ENCODE measurements at regions not wholly inside any gene's neighbourhood (a gene's known extent, or its start where the extent isn't known, plus 50 kb on each side); places are given as distances from the start of the nearest gene placed in this dataset.
A peak's percentile ranks its signal among the peaks of the same experiment; 100 is the strongest.
"Not testable (repeated sequence)": the region's sequence is repeated elsewhere in the genome, so short reads cannot be mapped to it uniquely, and the experiment has no call there.

- H3K4me3 Mint-ChIP-seq = no peak overlapping the region
- peaks cover 2% of the 10 kb centered on the region for H3K36me3 Mint-ChIP-seq
- H3K27ac Mint-ChIP-seq = no peak overlapping the region
- H3K9me3 Mint-ChIP-seq = no peaks in the 10 kb centered on the region
- H3K27me3 Mint-ChIP-seq = peaks cover 3% of the 10 kb centered on the region
- H3K4me1 Mint-ChIP-seq = no peaks in the 10 kb centered on the region
These were observed 125.5 kb upstream of the MPHOSPH6 start for GRCh38 chr16:82295290-82296201.

- Mint-ChIP-seq H3K27me3 (peaks cover 6% of the 10 kb centered on the region), H3K4me1 (no peaks in the 10 kb centered on the region), H3K9me3 (no peaks in the 10 kb centered on the region), H3K4me3 (no peak overlapping the region), H3K27ac (no peak overlapping the region), H3K36me3 (peaks cover 2% of the 10 kb centered on the region)
These were observed 123.6 kb upstream of the MPHOSPH6 start for GRCh38 chr16:82293671-82294070.

- peaks cover 6% of the 10 kb centered on the region for H3K27me3 Mint-ChIP-seq
- H3K4me3 Mint-ChIP-seq = no peak overlapping the region
- no peaks in the 10 kb centered on the region for H3K9me3 Mint-ChIP-seq
- no peak overlapping the region for H3K27ac Mint-ChIP-seq
- no peaks in the 10 kb centered on the region for H3K4me1 Mint-ChIP-seq
- H3K36me3 Mint-ChIP-seq = no peaks in the 10 kb centered on the region
These were observed 117.9 kb upstream of the MPHOSPH6 start for GRCh38 chr16:82287937-82288336.

- Mint-ChIP-seq H3K27me3 (no peaks in the 10 kb centered on the region), H3K4me1 (peaks cover 0 to 1% (median 0%) of the 10 kb centered on the region in 3 donors), H3K36me3 (no peaks in the 10 kb centered on the region), H3K9me3 (no peaks in the 10 kb centered on the region), H3K4me3 (no peak overlapping the region), H3K27ac (no peak overlapping the region)
These were observed 112.6 kb upstream of the MPHOSPH6 start for GRCh38 chr16:82282662-82283061.

GRCh38 chr16:82281544-82281943, 111.5 kb upstream of the MPHOSPH6 start:
- H3K36me3 Mint-ChIP-seq = no peaks in the 10 kb centered on the region
- H3K27me3 Mint-ChIP-seq = peaks cover 1% of the 10 kb centered on the region
- no peaks in the 10 kb centered on the region for H3K9me3 Mint-ChIP-seq
- H3K4me3 Mint-ChIP-seq = no peak overlapping the region
- H3K4me1 Mint-ChIP-seq = peaks cover 0 to 1% (median 1%) of the 10 kb centered on the region in 3 donors
- no peak overlapping the region for H3K27ac Mint-ChIP-seq

GRCh38 chr16:82280867-82281266, 110.8 kb upstream of the MPHOSPH6 start:
- H3K27ac Mint-ChIP-seq = no peak overlapping the region
- no peak overlapping the region for H3K4me3 Mint-ChIP-seq
- H3K27me3 Mint-ChIP-seq = peaks cover 1% of the 10 kb centered on the region

GRCh38 chr16:82275349-82275748, 105.3 kb upstream of the MPHOSPH6 start:
- not testable (repeated sequence) for H3K9me3 Mint-ChIP-seq, H3K4me1 Mint-ChIP-seq, H3K4me3 Mint-ChIP-seq, H3K27ac Mint-ChIP-seq, H3K36me3 Mint-ChIP-seq
- peaks cover 12% of the 10 kb centered on the region for H3K27me3 Mint-ChIP-seq

More at GRCh38 chr16:82280867-82281266, 110.8 kb upstream of the MPHOSPH6 start:
- H3K9me3 Mint-ChIP-seq = no peaks in the 10 kb centered on the region
- peaks cover 0 to 1% (median 1%) of the 10 kb centered on the region in 3 donors for H3K4me1 Mint-ChIP-seq
- no peaks in the 10 kb centered on the region for H3K36me3 Mint-ChIP-seq

- peaks cover 11% of the 10 kb centered on the region for H3K27me3 Mint-ChIP-seq
- H3K4me1 Mint-ChIP-seq = no peaks in the 10 kb centered on the region
- H3K27ac Mint-ChIP-seq = no peak overlapping the region
- no peak overlapping the region for H3K4me3 Mint-ChIP-seq
- peaks cover 0 to 2% (median 2%) of the 10 kb centered on the region in 3 donors for H3K9me3 Mint-ChIP-seq
- no peaks in the 10 kb centered on the region for H3K36me3 Mint-ChIP-seq
These were observed 101.6 kb upstream of the MPHOSPH6 start for GRCh38 chr16:82271636-82272035.

GRCh38 chr16:82267675-82268074, 97.7 kb upstream of the MPHOSPH6 start:
- H3K36me3 Mint-ChIP-seq, H3K4me1 Mint-ChIP-seq, H3K9me3 Mint-ChIP-seq, H3K4me3 Mint-ChIP-seq, H3K27ac Mint-ChIP-seq: not testable (repeated sequence)
- H3K27me3 Mint-ChIP-seq = peaks cover 15% of the 10 kb centered on the region

GRCh38 chr16:82265809-82266208, 95.8 kb upstream of the MPHOSPH6 start:
- peaks cover 0 to 1% (median 0%) of the 10 kb centered on the region in 3 donors for H3K4me1 Mint-ChIP-seq
- no peaks in the 10 kb centered on the region for H3K36me3 Mint-ChIP-seq
- H3K27me3 Mint-ChIP-seq = peaks cover 7% of the 10 kb centered on the region
- H3K27ac Mint-ChIP-seq = no peak overlapping the region
- H3K4me3 Mint-ChIP-seq = no peak overlapping the region
- H3K9me3 Mint-ChIP-seq = peaks cover 0 to under 1% (median 0%) of the 10 kb centered on the region in 3 donors

- H3K27ac Mint-ChIP-seq = no peak overlapping the region
- peaks cover 0 to 4% (median 0%) of the 10 kb centered on the region in 3 donors for H3K4me1 Mint-ChIP-seq
- peaks cover 0 to 7% (median 2%) of the 10 kb centered on the region in 3 donors for H3K9me3 Mint-ChIP-seq
- no peaks in the 10 kb centered on the region for H3K36me3 Mint-ChIP-seq
- H3K4me3 Mint-ChIP-seq = no peak overlapping the region
- peaks cover 7% of the 10 kb centered on the region for H3K27me3 Mint-ChIP-seq
These were observed 94.7 kb upstream of the MPHOSPH6 start for GRCh38 chr16:82264756-82265155.

GRCh38 chr16:82263521-82264143, 93.6 kb upstream of the MPHOSPH6 start:
- H3K9me3 Mint-ChIP-seq = peaks cover 2 to 7% (median 4%) of the 10 kb centered on the region in 3 donors
- no peak overlapping the region for H3K4me3 Mint-ChIP-seq
- peak overlapping the region in 1 of 3 donors; percentile 16 for H3K27ac Mint-ChIP-seq
- H3K36me3 Mint-ChIP-seq = peaks cover 2% of the 10 kb centered on the region
- H3K27me3 Mint-ChIP-seq = peaks cover 7% of the 10 kb centered on the region
- peaks cover 0 to 6% (median 0%) of the 10 kb centered on the region in 3 donors for H3K4me1 Mint-ChIP-seq

- Mint-ChIP-seq H3K36me3 (peaks cover 2% of the 10 kb centered on the region), H3K27me3 (peaks cover 7% of the 10 kb centered on the region), H3K4me3 (no peak overlapping the region), H3K9me3 (peaks cover 2 to 7% (median 4%) of the 10 kb centered on the region in 3 donors), H3K4me1 (peaks cover 0 to 6% (median 0%) of the 10 kb centered on the region in 3 donors), H3K27ac (no peak overlapping the region)
These were observed 92.2 kb upstream of the MPHOSPH6 start for GRCh38 chr16:82262244-82262643.

- no peak overlapping the region for H3K27ac Mint-ChIP-seq
- H3K4me1 Mint-ChIP-seq = peaks cover 0 to 6% (median 0%) of the 10 kb centered on the region in 3 donors
- peaks cover 7% of the 10 kb centered on the region for H3K27me3 Mint-ChIP-seq
- H3K4me3 Mint-ChIP-seq = no peak overlapping the region
- peaks cover 2 to 7% (median 4%) of the 10 kb centered on the region in 3 donors for H3K9me3 Mint-ChIP-seq
- H3K36me3 Mint-ChIP-seq = peaks cover 2% of the 10 kb centered on the region
These were observed 90.3 kb upstream of the MPHOSPH6 start for GRCh38 chr16:82260212-82260795.

GRCh38 chr16:82259731-82260130, 89.7 kb upstream of the MPHOSPH6 start:
- Mint-ChIP-seq H3K4me3 (no peak overlapping the region), H3K27me3 (peaks cover 7% of the 10 kb centered on the region), H3K27ac (no peak overlapping the region), H3K4me1 (peaks cover 0 to 6% (median 0%) of the 10 kb centered on the region in 3 donors), H3K9me3 (peaks cover 2 to 7% (median 4%) of the 10 kb centered on the region in 3 donors), H3K36me3 (peaks cover 2% of the 10 kb centered on the region)
